ENCODE measurements at regions not wholly inside any gene's neighbourhood (a gene's known extent, or its start where the extent isn't known, plus 50 kb on each side); places are given as distances from the start of the nearest gene placed in this dataset.

GRCh38 chr17:70542876-70543275 lies 373.5 kb downstream of the KCNJ2 start:
- CTCF ChIA-PET (ENCODE audit: partially characterized antibody), result interaction anchor here (1.0 to 1.6 kb wide), 2 partner anchors 10 to 62 kb away, joined by 4 to 6 read pairs; no protein-coding TSS in a partner anchor
- Histone ChIP-seq H4K8ac (ENCODE audit: extremely low read depth, insufficient read depth, low read length) (no peak overlapping the region), H3K4me2 (ENCODE audit: insufficient read depth in 1 of 2, low read depth in 2 of 2, low read length in 2 of 2) (no peak overlapping the region), H3K56ac (replicated peaks; ENCODE audit: insufficient read length, low read depth, low read length) (no peak overlapping the region), H2BK12ac (ENCODE audit: low read depth, low read length) (no peak overlapping the region), H2BK5ac (ENCODE audit: low read depth, low read length) (no peak overlapping the region), H2BK15ac (ENCODE audit: low read length) (no peak overlapping the region), H2AFZ (ENCODE audit: low read length) (peak overlapping the region; percentile 9; the same call in 1 of the 2 replicates), H2BK20ac (ENCODE audit: low read length) (no peak overlapping the region), H3K4me1 (replicated peaks in 1 of 4; ENCODE audit: control insufficient read depth in 3 of 4, insufficient read depth in 4 of 4, low read length in 3 of 4) (0 out of 7 replicates have a peak, but pooled peaks cover 0 to 4% (median 0%) of the 10 kb centered on the region in 4 experiments), H3K79me2 (ENCODE audit: control insufficient read depth in 1 of 2, insufficient read depth in 2 of 2, low read length in 2 of 2) (no peaks in the 10 kb centered on the region), H3K23me2 (ENCODE audit: low read depth, low read length) (no peaks in the 10 kb centered on the region), H4K5ac (ENCODE audit: insufficient read length, low read depth, low read length) (no peak overlapping the region), H2AK5ac (ENCODE audit: low read depth, low read length) (no peak overlapping the region), H3K79me1 (ENCODE audit: low read depth, low read length) (no peaks in the 10 kb centered on the region), H3K27me3 (replicated peaks in 1 of 4; ENCODE audit: control insufficient read depth in 3 of 4, extremely low read depth in 1 of 4, insufficient read depth in 3 of 4, low read length in 3 of 4) (no peaks in the 10 kb centered on the region), H2BK120ac (replicated peaks; ENCODE audit: low read depth, low read length) (no peak overlapping the region), H3K4ac (replicated peaks; ENCODE audit: insufficient read length, low read depth, low read length) (no peak overlapping the region), H3K9ac (replicated peaks in 1 of 4; ENCODE audit: extremely low read depth in 1 of 4, low read depth in 3 of 4, low read length in 3 of 4) (no peak overlapping the region), H3K14ac (ENCODE audit: insufficient read length) (no peak overlapping the region), H3K36me3 (ENCODE audit: control insufficient read depth in 2 of 4, insufficient read depth in 4 of 4, low read length in 3 of 4) (no peaks in the 10 kb centered on the region), H3K27ac (ENCODE audit: low read depth, low read length) (no peak overlapping the region), H4K20me1 (replicated peaks in 1 of 2; ENCODE audit: control insufficient read depth in 1 of 2, insufficient read depth in 2 of 2, low read length in 2 of 2) (no peaks in the 10 kb centered on the region), H3K4me3 (ENCODE audit: extremely low read depth in 1 of 4, insufficient read depth in 2 of 4, low read depth in 3 of 4, low read length in 4 of 4) (no peak overlapping the region), H4K91ac (replicated peaks; ENCODE audit: insufficient read length, low read length) (no peak overlapping the region), H3K9me3 (ENCODE audit: insufficient read depth in 2 of 2, low read depth in 1 of 2, low read length in 1 of 2) (no peaks in the 10 kb centered on the region), H3K23ac (ENCODE audit: insufficient read length) (no peak overlapping the region), H3K18ac (ENCODE audit: extremely low read depth, low read length) (no peak overlapping the region)
- no peak for TF ChIP-seq GTF2F1 (IDR thresholded peaks at IDR 0.05; ENCODE audit: borderline replicate concordance, low read depth, low read length)
- DNase-seq (ENCODE audit: low read depth in 1 of 2, low spot score in 2 of 2) (no peak), FAIRE-seq (no peak)
- POLR2A ChIA-PET (ENCODE audit: partially characterized antibody), result no interaction called here
- 86% methylated on average over 4 of the region's 4 CpGs; no CpG with 5 or more reads in 1 of the 2 experiments for WGBS, 2 experiments (ENCODE audit: extremely low coverage in 1 of 2, insufficient coverage in 1 of 2, insufficient read length in 1 of 2, insufficient replicate concordance in 2 of 2, low coverage in 1 of 2, low lambda C conversion rate in 2 of 2, missing lambda C conversion rate in 1 of 2)
